MM.1S (cell line): ENCODE measurements at regions not wholly inside any gene's neighbourhood (a gene's known extent, or its start where the extent isn't known, plus 50 kb on each side); places are given as distances from the start of the nearest gene placed in this dataset.

Source experiments
- CTCF ChIP-seq: fragments of 300-600 bp; sonication (generic); IDR thresholded peaks from 2 replicates; pipeline ENCODE4 v1.5.1; 2016; ENCODE audit warnings: antibody characterized with exemption, low read length, mixed read lengths
- EZH2 ChIP-seq: fragments of 300-600 bp; sonication (generic); optimal IDR thresholded peaks from 2 replicates; pipeline ENCODE3; 2017; ENCODE audit warnings: low read depth, mild to moderate bottlenecking, antibody characterized with exemption, low read length, mixed read lengths
- EZH2phosphoT487 ChIP-seq: fragments of 300-600 bp; sonication (generic); IDR thresholded peaks from 2 replicates; pipeline ENCODE4 v1.6.1; 2018; ENCODE audit warnings: antibody characterized with exemption, low read length

DNA sequence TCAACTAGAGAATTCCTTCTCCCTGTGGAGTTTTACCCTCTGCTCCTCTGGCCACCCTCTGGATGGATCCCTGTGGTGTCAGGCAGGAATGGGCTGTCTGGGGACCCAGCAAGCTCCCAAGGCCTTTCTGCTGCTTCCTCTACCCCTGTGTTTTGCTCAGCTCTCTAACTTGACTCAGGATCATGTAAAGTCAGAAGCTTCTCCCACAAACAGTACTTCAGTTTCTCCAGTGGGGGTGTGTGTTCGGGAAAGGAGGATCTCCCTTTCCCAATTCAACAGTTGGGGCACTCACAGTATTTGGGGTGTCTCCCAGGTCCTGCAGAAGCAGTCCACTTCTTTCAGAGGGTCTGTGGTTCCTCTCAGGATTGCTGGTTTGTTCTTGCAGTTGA, 162.4 kb upstream of the NUDT4 start:
- TF ChIP-seq CTCF (no peak), EZH2phosphoT487 (no peak), EZH2 (no peak)
